ENCODE measurements at regions not wholly inside any gene's neighbourhood (a gene's known extent, or its start where the extent isn't known, plus 50 kb on each side); places are given as distances from the start of the nearest gene placed in this dataset.

- no peak for DNase-seq
Measured at GRCh38 chr5:112668911-112669310, 68.8 kb upstream of the APC start.

- no peak for DNase-seq
Measured at GRCh38 chr5:112669328-112669963, 68.2 kb upstream of the APC start.

GRCh38 chr5:112671687-112672086, 66.0 kb upstream of the APC start:
- no peak for DNase-seq

GRCh38 chr5:112681481-112681908, 56.2 kb upstream of the APC start:
- DNase-seq = no peak

- no peak for DNase-seq
Measured at GRCh38 chr5:112682621-112683061, 55.0 kb upstream of the APC start.

- no peak for DNase-seq
Measured at GRCh38 chr5:112684121-112684520, 53.6 kb upstream of the APC start.

GRCh38 chr5:112684737-112685136, 52.9 kb upstream of the APC start:
- peak; percentile 44 for DNase-seq

- DNase-seq = no peak
Measured at GRCh38 chr5:112685386-112685785, 52.3 kb upstream of the APC start.

GRCh38 chr5:112685931-112686330, 51.8 kb upstream of the APC start:
- DNase-seq = peak; percentile 5

- DNase-seq = no peak
Measured at GRCh38 chr5:112686675-112687074, 51.0 kb upstream of the APC start.

- no peak for DNase-seq
Measured at GRCh38 chr5:112687306-112687705, 50.4 kb upstream of the APC start.
